ENCODE measurements at regions not wholly inside any gene's neighbourhood (a gene's known extent, or its start where the extent isn't known, plus 50 kb on each side); places are given as distances from the start of the nearest gene placed in this dataset.

DNA sequence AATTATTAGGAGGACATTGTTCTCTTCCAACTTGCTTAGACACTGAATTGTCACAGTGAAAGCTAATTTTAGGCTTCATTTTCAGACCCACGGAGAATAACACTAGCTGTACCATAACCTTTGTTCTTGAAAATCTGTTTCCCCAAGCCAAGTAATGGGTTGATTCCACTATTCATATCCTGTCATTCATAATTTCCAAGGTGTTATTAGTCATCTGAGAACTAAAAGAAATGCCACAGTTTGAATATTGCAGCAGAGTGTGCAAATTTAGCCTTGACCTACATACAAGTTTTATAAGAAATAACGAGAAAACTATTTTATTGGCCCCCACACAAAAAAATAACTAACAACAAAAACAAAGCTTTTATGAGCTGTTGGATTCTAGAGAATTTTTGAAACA, 148.5 kb upstream of the TYRP1 start:
- ChIA-PET CTCF (interaction anchor here (1.0 to 1.1 kb wide), 2 partner anchors 9 to 154 kb away, joined by 3 read pairs; no protein-coding TSS in a partner anchor), POLR2A (interaction anchor here (0.6 kb wide), 1 partner anchor 51 kb away, joined by 3 read pairs; no protein-coding TSS in a partner anchor)
- no peaks in the 10 kb centered on the region for H3K9me3 ChIP-seq (replicated peaks; ENCODE audit: control insufficient read depth, insufficient read depth, low read length)
- H3K79me2 ChIP-seq (ENCODE audit: control insufficient read depth, insufficient read depth, low read length) = no peaks in the 10 kb centered on the region
- H3K9me1 ChIP-seq (replicated peaks; ENCODE audit: control insufficient read depth, extremely low read depth, insufficient read depth, low read length) = no peaks in the 10 kb centered on the region
- H3K9ac ChIP-seq (replicated peaks; ENCODE audit: extremely low read depth, insufficient read depth, low read length) = no peak overlapping the region
- peaks cover 5 to 7% of the 10 kb centered on the region in 2 experiments for H3K27me3 ChIP-seq (ENCODE audit: control insufficient read depth in 2 of 2, insufficient read depth in 2 of 2, low read length in 2 of 2)
- no TSS peak for BruUV-seq (replicated peaks)
- FAIRE-seq (no peak), DNase-seq (ENCODE audit: low read depth, low spot score) (peak; percentile 27)
- TF ChIP-seq MYC (IDR thresholded peaks at IDR 0.05; ENCODE audit: low read depth, low read length) = no peak
- TF ChIP-seq POLR2AphosphoS5 (IDR thresholded peaks at IDR 0.05; ENCODE audit: insufficient read depth, low read depth, low read length) = no peak
- TF ChIP-seq JUN (IDR thresholded peaks at IDR 0.05; ENCODE audit: borderline replicate concordance, insufficient read depth, insufficient read length, low read depth) = no peak
- no peaks in the 10 kb centered on the region for H3K4me1 ChIP-seq (ENCODE audit: control insufficient read depth, extremely low read depth, insufficient read depth, low read length)
- intact Hi-C loops (cut with micrococcal nuclease) = no loop called here
- dilution Hi-C loops (cut with MboI; ENCODE audit: extremely low pct_ligation_motif_present, low sequenced_read_pairs) = no loop called here
- no peaks in the 10 kb centered on the region for H3K36me3 ChIP-seq (ENCODE audit: control insufficient read depth in 2 of 2, extremely low read depth in 1 of 2, insufficient read depth in 2 of 2, low read length in 2 of 2)
- no peak overlapping the region for H3K4me2 ChIP-seq (ENCODE audit: insufficient read depth, low read length)
- no peaks in the 10 kb centered on the region for H4K20me1 ChIP-seq (replicated peaks; ENCODE audit: control insufficient read depth, extremely low read depth, insufficient read depth, low read length)
- no peak overlapping the region for H2AFZ ChIP-seq (ENCODE audit: low read depth, low read length)
- no peak overlapping the region for H3K27ac ChIP-seq (ENCODE audit: insufficient read depth, low read depth, low read length)
- H3K4me3 ChIP-seq (replicated peaks in 1 of 3; ENCODE audit: insufficient read depth in 1 of 3, low read depth in 1 of 3, low read length in 3 of 3) = no peak overlapping the region

DNA sequence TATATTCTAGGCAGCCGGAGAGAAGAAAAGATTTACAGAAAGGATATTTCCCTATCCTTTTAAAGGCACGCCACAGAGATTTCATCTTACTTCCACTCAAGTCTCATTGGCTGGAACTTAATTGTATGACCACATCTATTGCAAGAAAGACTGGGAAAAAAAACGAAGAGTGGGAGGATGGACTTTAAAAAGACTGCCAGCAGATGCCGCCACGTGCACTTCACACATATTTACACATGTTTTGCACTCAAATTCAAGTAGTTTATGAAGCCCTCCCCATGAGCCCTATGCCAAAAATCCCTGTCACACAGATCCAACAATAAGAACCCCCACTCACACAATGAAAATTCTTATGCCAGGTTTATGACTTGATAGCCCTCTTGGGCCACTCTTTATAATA, 138.5 kb upstream of the TYRP1 start:
- intact Hi-C loops (cut with micrococcal nuclease) = loop anchor here (2.0 kb wide), 2 partner anchors 86 to 144 kb away; no protein-coding TSS in a partner anchor
- CTCF ChIA-PET = interaction anchor here (1.0 to 2.7 kb wide), 8 partner anchors 13 to 144 kb away, joined by 3 to 33 read pairs (median 6); no protein-coding TSS in a partner anchor
- DNase-seq (ENCODE audit: low read depth, low spot score) = peak; percentile 32

More for the DNA sequence above, 138.5 kb upstream of the TYRP1 start:
- no peak for TF ChIP-seq JUN (IDR thresholded peaks at IDR 0.05; ENCODE audit: borderline replicate concordance, insufficient read depth, insufficient read length, low read depth)
- peak in 1 of 2 donors; percentile 7 for TF ChIP-seq CTCF (IDR thresholded peaks at IDR 0.05; ENCODE audit: extremely low read depth in 1 of 2, insufficient read depth in 1 of 2, low read depth in 1 of 2, low read length in 2 of 2)
- no TSS peak for BruUV-seq (replicated peaks)
- H3K36me3 ChIP-seq (ENCODE audit: control insufficient read depth in 2 of 2, extremely low read depth in 1 of 2, insufficient read depth in 2 of 2, low read length in 2 of 2) = no peaks in the 10 kb centered on the region
- H3K79me2 ChIP-seq (ENCODE audit: control insufficient read depth, insufficient read depth, low read length) = no peaks in the 10 kb centered on the region
- dilution Hi-C loops (cut with MboI; ENCODE audit: extremely low pct_ligation_motif_present, low sequenced_read_pairs) = no loop called here
- no peak overlapping the region for H2AFZ ChIP-seq (ENCODE audit: low read depth, low read length)
- POLR2A ChIA-PET = no interaction called here
- peak; percentile 52 for FAIRE-seq
- H3K4me2 ChIP-seq (ENCODE audit: insufficient read depth, low read length) = no peak overlapping the region
- H3K27ac ChIP-seq (ENCODE audit: insufficient read depth, low read depth, low read length) = no peak overlapping the region
- H3K9me1 ChIP-seq (replicated peaks; ENCODE audit: control insufficient read depth, extremely low read depth, insufficient read depth, low read length) = no peaks in the 10 kb centered on the region
- H4K20me1 ChIP-seq (replicated peaks; ENCODE audit: control insufficient read depth, extremely low read depth, insufficient read depth, low read length) = no peaks in the 10 kb centered on the region
- no peaks in the 10 kb centered on the region for H3K9me3 ChIP-seq (replicated peaks; ENCODE audit: control insufficient read depth, insufficient read depth, low read length)
- peaks cover 0 to under 1% of the 10 kb centered on the region in 2 experiments for H3K27me3 ChIP-seq (ENCODE audit: control insufficient read depth in 2 of 2, insufficient read depth in 2 of 2, low read length in 2 of 2)
- H3K9ac ChIP-seq (replicated peaks; ENCODE audit: extremely low read depth, insufficient read depth, low read length) = no peak overlapping the region
- no peak overlapping the region for H3K4me3 ChIP-seq (replicated peaks in 1 of 3; ENCODE audit: insufficient read depth in 1 of 3, low read depth in 1 of 3, low read length in 3 of 3)
- no peaks in the 10 kb centered on the region for H3K4me1 ChIP-seq (ENCODE audit: control insufficient read depth, extremely low read depth, insufficient read depth, low read length)
